H1 (cell line): ENCODE measurements at regions not wholly inside any gene's neighbourhood (a gene's known extent, or its start where the extent isn't known, plus 50 kb on each side); places are given as distances from the start of the nearest gene placed in this dataset.

Experiments used
- HDAC2 ChIP-seq, 2 experiments: fragments of 300-600 bp in 1 of 2; sonication (generic) in 1 of 2; IDR thresholded peaks; 2 replicates each; pipeline ENCODE4 v1.6.1; 2011 to 2012; ENCODE audit warnings: low read depth in 2 of 2, low read length in 2 of 2, mild to moderate bottlenecking in 2 of 2, moderate library complexity in 2 of 2, borderline replicate concordance in 1 of 2, inconsistent platforms in 1 of 2

- TF ChIP-seq HDAC2 (IDR thresholded peaks at IDR 0.05; ENCODE audit: borderline replicate concordance in 1 of 2, low read depth in 2 of 2, low read length in 2 of 2): no peak
These were observed 163.1 kb downstream of the EMP1 start (continued) for GRCh38 chr12:13359636-13360035.
